GM18517 (cell line): ENCODE measurements at regions not wholly inside any gene's neighbourhood (a gene's known extent, or its start where the extent isn't known, plus 50 kb on each side); places are given as distances from the start of the nearest gene placed in this dataset.

Experiments used
- ATAC-seq: cut with Tn5 transposase; IDR thresholded peaks from one replicate; pipeline ENCODE4 v1.9.1; 2021; ENCODE audit warnings: mild to moderate bottlenecking, moderate library complexity; ENCODE audit not compliant: unreplicated experiment

GRCh38 chr6:157755746-157756411 is 67.2 kb upstream of the SNX9 start:
- peak; percentile 41 for ATAC-seq

- peak; percentile 41 for ATAC-seq
Measured at GRCh38 chr6:157756708-157757429, 66.2 kb upstream of the SNX9 start.

GRCh38 chr6:157757430-157758403 is 65.3 kb upstream of the SNX9 start:
- no peak for ATAC-seq

GRCh38 chr6:157758516-157759023 is 64.5 kb upstream of the SNX9 start:
- no peak for ATAC-seq

- ATAC-seq, result no peak
Measured at GRCh38 chr6:157759028-157759427, 64.0 kb upstream of the SNX9 start.

- no peak for ATAC-seq
Measured at GRCh38 chr6:157760137-157760536, 62.9 kb upstream of the SNX9 start.

GRCh38 chr6:157760589-157761330 is 62.3 kb upstream of the SNX9 start:
- ATAC-seq, result no peak

GRCh38 chr6:157761331-157761921 is 61.6 kb upstream of the SNX9 start:
- ATAC-seq, result peak; percentile 42

GRCh38 chr6:157761926-157762325 is 61.1 kb upstream of the SNX9 start:
- no peak for ATAC-seq

GRCh38 chr6:157762636-157763035 is 60.4 kb upstream of the SNX9 start:
- no peak for ATAC-seq

GRCh38 chr6:157763129-157763903 is 59.7 kb upstream of the SNX9 start:
- no peak for ATAC-seq

GRCh38 chr6:157763904-157764177 is 59.2 kb upstream of the SNX9 start:
- ATAC-seq, result peak; percentile 16

GRCh38 chr6:157764178-157765068 is 58.6 kb upstream of the SNX9 start:
- peak; percentile 54 for ATAC-seq

- ATAC-seq, result no peak
Measured at GRCh38 chr6:157766901-157767774, 55.9 kb upstream of the SNX9 start.

- no peak for ATAC-seq
Measured at GRCh38 chr6:157767775-157768156, 55.3 kb upstream of the SNX9 start.

- peak; percentile 26 for ATAC-seq
Measured at GRCh38 chr6:157768304-157768703, 54.7 kb upstream of the SNX9 start.

GRCh38 chr6:157768863-157769551 is 54.0 kb upstream of the SNX9 start:
- no peak for ATAC-seq
